Neural cell (in vitro differentiated cells): ENCODE measurements at regions not wholly inside any gene's neighbourhood (a gene's known extent, or its start where the extent isn't known, plus 50 kb on each side); places are given as distances from the start of the nearest gene placed in this dataset.

Experiments
- H2AFZ ChIP-seq: fragments of 200-600, 300-800 bp; sonication (generic), shearing (Covaris generic); 2 replicates; pipeline ENCODE4 v1.6.0; 2014; ENCODE audit warnings: low read depth, mild to moderate bottlenecking, antibody characterized with exemption, low read length, moderate library complexity
- H3F3A ChIP-seq: fragments of 200-600 bp; shearing (Covaris generic); 2 replicates; pipeline ENCODE4 v1.6.1; 2016; ENCODE audit warnings: mild to moderate bottlenecking, moderate library complexity, mixed read lengths, antibody characterized with exemption, low read length; ENCODE audit not compliant: insufficient read depth, poor library complexity, severe bottlenecking
- H3K27ac ChIP-seq: fragments of 200-600, 300-800 bp; sonication (generic), shearing (Covaris generic); 2 replicates; pipeline ENCODE4 v1.5.1; 2014; ENCODE audit warnings: mild to moderate bottlenecking, low read length, moderate library complexity
- H3K27me3 ChIP-seq: fragments of 300-800, 200-600 bp; sonication (generic), shearing (Covaris generic); 2 replicates; pipeline ENCODE4 v1.6.0; 2014; ENCODE audit warnings: mild to moderate bottlenecking, low read depth, low read length, moderate library complexity; ENCODE audit not compliant: insufficient read depth
- H3K36me3 ChIP-seq: fragments of 300-800, 200-600 bp; sonication (generic), shearing (Covaris generic); 2 replicates; pipeline ENCODE4 v1.5.1; 2014; ENCODE audit warnings: mild to moderate bottlenecking, antibody characterized with exemption, low read length, moderate library complexity; ENCODE audit not compliant: insufficient read depth
- H3K4me2 ChIP-seq: fragments of 300-800, 200-600 bp; sonication (generic), shearing (Covaris generic); 2 replicates; pipeline ENCODE4 v1.6.0; 2014; ENCODE audit warnings: mild to moderate bottlenecking, low read length
- H3K4me3 ChIP-seq: fragments of 300-800, 200-600 bp; sonication (generic), shearing (Covaris generic); 2 replicates; pipeline ENCODE4 v1.5.1; 2014; ENCODE audit warnings: mild to moderate bottlenecking, low read length, moderate library complexity
- H3K79me2 ChIP-seq: fragments of 200-600 bp; shearing (Covaris generic); replicated peaks from 2 replicates; pipeline ENCODE4 v1.6.0; 2014; ENCODE audit warnings: mild to moderate bottlenecking, low read length, moderate library complexity; ENCODE audit not compliant: insufficient read depth
- H3K9ac ChIP-seq: fragments of 300-800, 200-600 bp; sonication (generic), shearing (Covaris generic); 2 replicates; pipeline ENCODE4 v1.6.1; 2016; ENCODE audit warnings: mild to moderate bottlenecking, low read length, mixed read lengths
- H3K9me2 ChIP-seq: fragments of 200-600 bp; shearing (Covaris generic); 2 replicates; pipeline ENCODE4 v1.6.1; 2016; ENCODE audit warnings: mild to moderate bottlenecking, low read length, mixed read lengths; ENCODE audit not compliant: insufficient read depth
- H3K9me3 ChIP-seq: fragments of 200-600, 300-800 bp; sonication (generic), shearing (Covaris generic); 2 replicates; pipeline ENCODE4 v1.6.1; 2016; ENCODE audit warnings: mild to moderate bottlenecking, mixed run types, low read length, moderate library complexity, mixed read lengths
- H4K20me1 ChIP-seq: fragments of 200-600 bp; shearing (Covaris generic); 2 replicates; pipeline ENCODE4 v1.6.1; 2016; ENCODE audit warnings: mild to moderate bottlenecking, mixed run types; ENCODE audit not compliant: insufficient read depth
- EP300 ChIP-seq: fragments of 450-650 bp; conservative IDR thresholded peaks from 2 replicates; pipeline ENCODE4 v1.6.1; 2014; ENCODE audit warnings: antibody characterized with exemption, mild to moderate bottlenecking, moderate library complexity; ENCODE audit not compliant: poor library complexity, severe bottlenecking
- EZH2 ChIP-seq: fragments of 200-600, 300-800 bp; shearing (Covaris generic), sonication (generic); IDR thresholded peaks from 2 replicates; pipeline ENCODE4 v1.6.1; 2014; ENCODE audit warnings: antibody characterized with exemption, low read length, borderline replicate concordance, mild to moderate bottlenecking; ENCODE audit not compliant: insufficient read depth, poor library complexity, severe bottlenecking
- MXI1 ChIP-seq: fragments of 450-650 bp; conservative IDR thresholded peaks from 2 replicates; pipeline ENCODE4 v1.6.1; 2014; ENCODE audit warnings: antibody characterized with exemption, mild to moderate bottlenecking; ENCODE audit not compliant: poor library complexity, severe bottlenecking
- POLR2AphosphoS5 ChIP-seq: IDR thresholded peaks from 2 replicates; pipeline ENCODE4 v1.6.1; 2012
- RAD21 ChIP-seq: fragments of 450-650 bp; conservative IDR thresholded peaks from 2 replicates; pipeline ENCODE4 v1.6.1; 2014; ENCODE audit warnings: antibody characterized with exemption, mild to moderate bottlenecking, moderate library complexity
- REST ChIP-seq: IDR thresholded peaks from 2 replicates; pipeline ENCODE4 v1.6.1; 2012; ENCODE audit warnings: borderline replicate concordance
- SMC3 ChIP-seq: fragments of 450-650 bp; conservative IDR thresholded peaks from 2 replicates; pipeline ENCODE4 v1.6.1; 2014; ENCODE audit warnings: antibody characterized with exemption, mild to moderate bottlenecking, moderate library complexity; ENCODE audit not compliant: poor library complexity
- TAF1 ChIP-seq: IDR thresholded peaks from 2 replicates; pipeline ENCODE4 v1.6.1; 2012; ENCODE audit warnings: low read depth
- TF ChIP-seq, protein P1 (sequence below): fragments of 450-650 bp; IDR thresholded peaks from 2 replicates; pipeline ENCODE4 v1.5.1; 2014; ENCODE audit warnings: antibody characterized with exemption, mild to moderate bottlenecking, moderate library complexity; ENCODE audit not compliant: poor library complexity, severe bottlenecking

- Histone ChIP-seq H3K9me3 (no peaks in the 10 kb centered on the region), H3K27me3 (no peaks in the 10 kb centered on the region), H3K79me2 (no peaks in the 10 kb centered on the region), H4K20me1 (no peaks in the 10 kb centered on the region), H3K36me3 (no peaks in the 10 kb centered on the region), H3K27ac (no peak overlapping the region), H3K4me2 (no peak overlapping the region), H2AFZ (no peak overlapping the region), H3F3A (no peaks in the 10 kb centered on the region), H3K9me2 (no peaks in the 10 kb centered on the region), H3K4me3 (no peak overlapping the region), H3K9ac (no peak overlapping the region)
- no peak for TF ChIP-seq POLR2AphosphoS5
- no peak for TF ChIP-seq SMC3
- TF ChIP-seq MXI1, result no peak
- no peak for TF ChIP-seq EP300
- TF ChIP-seq, protein P1, sequence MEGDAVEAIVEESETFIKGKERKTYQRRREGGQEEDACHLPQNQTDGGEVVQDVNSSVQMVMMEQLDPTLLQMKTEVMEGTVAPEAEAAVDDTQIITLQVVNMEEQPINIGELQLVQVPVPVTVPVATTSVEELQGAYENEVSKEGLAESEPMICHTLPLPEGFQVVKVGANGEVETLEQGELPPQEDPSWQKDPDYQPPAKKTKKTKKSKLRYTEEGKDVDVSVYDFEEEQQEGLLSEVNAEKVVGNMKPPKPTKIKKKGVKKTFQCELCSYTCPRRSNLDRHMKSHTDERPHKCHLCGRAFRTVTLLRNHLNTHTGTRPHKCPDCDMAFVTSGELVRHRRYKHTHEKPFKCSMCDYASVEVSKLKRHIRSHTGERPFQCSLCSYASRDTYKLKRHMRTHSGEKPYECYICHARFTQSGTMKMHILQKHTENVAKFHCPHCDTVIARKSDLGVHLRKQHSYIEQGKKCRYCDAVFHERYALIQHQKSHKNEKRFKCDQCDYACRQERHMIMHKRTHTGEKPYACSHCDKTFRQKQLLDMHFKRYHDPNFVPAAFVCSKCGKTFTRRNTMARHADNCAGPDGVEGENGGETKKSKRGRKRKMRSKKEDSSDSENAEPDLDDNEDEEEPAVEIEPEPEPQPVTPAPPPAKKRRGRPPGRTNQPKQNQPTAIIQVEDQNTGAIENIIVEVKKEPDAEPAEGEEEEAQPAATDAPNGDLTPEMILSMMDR, result no peak
- TF ChIP-seq REST, result no peak
- no peak for TF ChIP-seq EZH2
- no peak for TF ChIP-seq TAF1
- no peak for TF ChIP-seq RAD21
Observed at GRCh38 chr5:81802625-81803024, 51.7 kb upstream of the SSBP2 start.

GRCh38 chr5:81802020-81802419, 51.1 kb upstream of the SSBP2 start:
- H4K20me1 ChIP-seq, result no peaks in the 10 kb centered on the region

More at GRCh38 chr5:81802020-81802419, 51.1 kb upstream of the SSBP2 start:
- no peaks in the 10 kb centered on the region for H3F3A ChIP-seq
- H3K79me2 ChIP-seq, result no peaks in the 10 kb centered on the region
- H2AFZ ChIP-seq, result no peak overlapping the region
- H3K27me3 ChIP-seq, result no peaks in the 10 kb centered on the region
- no peaks in the 10 kb centered on the region for H3K9me2 ChIP-seq
- no peak overlapping the region for H3K4me3 ChIP-seq
- TF ChIP-seq TAF1 (no peak), SMC3 (no peak), MXI1 (no peak), EP300 (no peak), POLR2AphosphoS5 (no peak), REST (no peak), EZH2 (no peak), RAD21 (no peak)
- TF ChIP-seq, protein P1, result no peak
- H3K9me3 ChIP-seq, result no peaks in the 10 kb centered on the region
- H3K36me3 ChIP-seq, result no peaks in the 10 kb centered on the region
- H3K27ac ChIP-seq, result no peak overlapping the region
- no peak overlapping the region for H3K4me2 ChIP-seq
- H3K9ac ChIP-seq, result no peak overlapping the region
